ENCODE measurements at regions not wholly inside any gene's neighbourhood (a gene's known extent, or its start where the extent isn't known, plus 50 kb on each side); places are given as distances from the start of the nearest gene placed in this dataset.
A peak's percentile ranks its signal among the peaks of the same experiment; 100 is the strongest.

DNA sequence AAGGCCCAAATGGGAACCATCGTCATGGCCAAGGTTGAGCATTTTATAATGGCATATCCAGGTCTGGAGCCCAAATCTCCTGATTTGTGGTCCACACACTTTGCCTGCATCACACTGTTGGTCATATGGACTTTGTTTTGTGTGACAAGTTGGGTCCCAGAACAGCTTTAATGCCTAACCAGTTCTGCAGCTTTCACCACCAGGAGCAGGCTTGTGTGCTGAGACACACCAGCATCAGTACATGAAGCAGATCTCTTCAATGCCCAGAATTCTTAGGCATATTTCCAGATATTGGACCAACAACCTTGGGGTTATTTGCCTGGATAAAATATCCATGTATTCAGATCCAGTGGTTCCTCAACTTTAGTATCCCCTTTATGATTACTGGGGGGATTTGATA is 371.3 kb downstream of the FBXW7 start:
- WGBS, 2 donors: 96 to 100% methylated on average over 1 of the region's 1 CpG
- Histone ChIP-seq H3K27ac (no peak overlapping the region), H3K9me3 (no peaks in the 10 kb centered on the region), H3K4me3 (no peak overlapping the region), H3K36me3 (no peaks in the 10 kb centered on the region), H3K27me3 (no peaks in the 10 kb centered on the region), H3K4me1 (peaks cover 5 to 21% (median 17%) of the 10 kb centered on the region in 9 donors)
- intact Hi-C loops (cut with DNase I): loop anchor here in 2 of 10 donors (5.0 to 10.0 kb wide), 2 partner anchors 78 to 110 kb away; no protein-coding TSS in a partner anchor
- TF ChIP-seq, protein P1, sequence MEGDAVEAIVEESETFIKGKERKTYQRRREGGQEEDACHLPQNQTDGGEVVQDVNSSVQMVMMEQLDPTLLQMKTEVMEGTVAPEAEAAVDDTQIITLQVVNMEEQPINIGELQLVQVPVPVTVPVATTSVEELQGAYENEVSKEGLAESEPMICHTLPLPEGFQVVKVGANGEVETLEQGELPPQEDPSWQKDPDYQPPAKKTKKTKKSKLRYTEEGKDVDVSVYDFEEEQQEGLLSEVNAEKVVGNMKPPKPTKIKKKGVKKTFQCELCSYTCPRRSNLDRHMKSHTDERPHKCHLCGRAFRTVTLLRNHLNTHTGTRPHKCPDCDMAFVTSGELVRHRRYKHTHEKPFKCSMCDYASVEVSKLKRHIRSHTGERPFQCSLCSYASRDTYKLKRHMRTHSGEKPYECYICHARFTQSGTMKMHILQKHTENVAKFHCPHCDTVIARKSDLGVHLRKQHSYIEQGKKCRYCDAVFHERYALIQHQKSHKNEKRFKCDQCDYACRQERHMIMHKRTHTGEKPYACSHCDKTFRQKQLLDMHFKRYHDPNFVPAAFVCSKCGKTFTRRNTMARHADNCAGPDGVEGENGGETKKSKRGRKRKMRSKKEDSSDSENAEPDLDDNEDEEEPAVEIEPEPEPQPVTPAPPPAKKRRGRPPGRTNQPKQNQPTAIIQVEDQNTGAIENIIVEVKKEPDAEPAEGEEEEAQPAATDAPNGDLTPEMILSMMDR (IDR thresholded peaks at IDR 0.05): no peak
- ATAC-seq (no peak), DNase-seq (no peak)

DNA sequence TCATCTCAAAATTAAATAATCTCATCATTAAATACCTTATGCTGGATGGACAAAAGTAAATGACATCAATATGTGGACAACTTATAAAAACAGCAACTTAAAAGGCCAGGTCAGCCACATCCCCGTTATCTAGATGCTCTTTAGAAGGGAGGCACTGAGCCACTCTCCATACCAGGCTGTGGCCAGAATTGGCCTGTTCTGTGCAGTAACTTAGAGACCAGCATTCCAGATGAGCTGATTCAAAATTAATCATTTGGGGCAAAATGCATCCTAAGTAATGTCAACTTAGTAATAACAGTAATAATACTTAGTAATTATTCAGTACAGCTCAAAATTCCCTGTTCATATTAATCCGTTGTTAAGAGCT is 373.6 kb downstream of the FBXW7 start:
- TF ChIP-seq, protein P1 (IDR thresholded peaks at IDR 0.05): no peak
- DNase-seq (no peak), ATAC-seq (peak in 3 of 8 donors; percentile 43 to 65 (median 54))
- Histone ChIP-seq H3K4me3 (no peak overlapping the region), H3K36me3 (no peaks in the 10 kb centered on the region), H3K9me3 (no peaks in the 10 kb centered on the region), H3K27me3 (no peaks in the 10 kb centered on the region), H3K27ac (peak overlapping the region in 5 of 10 donors; percentile 13 to 62 (median 23)), H3K4me1 (peaks cover 5 to 24% (median 18%) of the 10 kb centered on the region in 9 donors)
- WGBS, 2 donors: 39 to 51% methylated on average over 2 of the region's 2 CpGs
- intact Hi-C loops (cut with DNase I): loop anchor here in 2 of 10 donors (5.0 to 10.0 kb wide), 2 partner anchors 80 to 108 kb away; no protein-coding TSS in a partner anchor

DNA sequence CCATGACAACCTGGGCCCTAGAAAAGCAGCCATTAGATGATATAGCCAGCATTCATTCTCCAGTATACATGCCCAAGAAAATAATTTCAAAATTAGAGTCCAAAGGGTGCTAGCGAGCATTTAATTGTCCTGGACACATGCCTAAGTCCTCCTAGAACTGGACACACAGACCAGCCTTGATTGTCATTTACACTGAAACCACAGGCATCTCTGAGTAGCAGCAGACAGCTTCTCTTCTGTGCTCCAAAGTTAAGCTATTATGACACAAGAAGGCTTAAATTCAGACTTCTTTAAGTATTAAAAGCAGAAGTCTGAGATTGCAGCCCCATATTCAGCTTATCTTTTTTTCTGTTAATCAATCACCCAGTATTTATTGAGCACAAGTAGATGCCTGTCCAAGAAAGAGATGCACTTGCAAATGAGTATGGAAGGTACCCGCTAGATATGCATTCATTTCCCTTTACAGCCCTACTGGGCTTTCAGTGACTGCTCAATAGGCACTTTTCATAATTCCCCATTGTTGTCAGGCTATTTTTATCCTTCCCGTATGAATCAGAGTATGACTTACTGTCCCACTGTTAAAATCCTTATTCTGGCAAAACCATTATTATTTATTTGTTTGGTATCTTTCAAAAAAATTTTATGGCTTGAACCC is 374.1 kb downstream of the FBXW7 start:
- Histone ChIP-seq H3K9me3 (no peaks in the 10 kb centered on the region), H3K4me3 (no peak overlapping the region), H3K4me1 (peaks cover 5 to 24% (median 18%) of the 10 kb centered on the region in 9 donors), H3K36me3 (no peaks in the 10 kb centered on the region), H3K27ac (peak overlapping the region in 5 of 10 donors; percentile 13 to 62 (median 23)), H3K27me3 (no peaks in the 10 kb centered on the region)
- ATAC-seq (peak in 6 of 8 donors; percentile 42 to 80 (median 72)), DNase-seq (no peak)
- TF ChIP-seq, protein P1 (IDR thresholded peaks at IDR 0.05): no peak
- WGBS, 2 donors: 35 to 48% methylated on average over 3 of the region's 3 CpGs
- intact Hi-C loops (cut with DNase I): loop anchor here in 2 of 10 donors (5.0 to 10.0 kb wide), 2 partner anchors 80 to 107 kb away; no protein-coding TSS in a partner anchor

DNA sequence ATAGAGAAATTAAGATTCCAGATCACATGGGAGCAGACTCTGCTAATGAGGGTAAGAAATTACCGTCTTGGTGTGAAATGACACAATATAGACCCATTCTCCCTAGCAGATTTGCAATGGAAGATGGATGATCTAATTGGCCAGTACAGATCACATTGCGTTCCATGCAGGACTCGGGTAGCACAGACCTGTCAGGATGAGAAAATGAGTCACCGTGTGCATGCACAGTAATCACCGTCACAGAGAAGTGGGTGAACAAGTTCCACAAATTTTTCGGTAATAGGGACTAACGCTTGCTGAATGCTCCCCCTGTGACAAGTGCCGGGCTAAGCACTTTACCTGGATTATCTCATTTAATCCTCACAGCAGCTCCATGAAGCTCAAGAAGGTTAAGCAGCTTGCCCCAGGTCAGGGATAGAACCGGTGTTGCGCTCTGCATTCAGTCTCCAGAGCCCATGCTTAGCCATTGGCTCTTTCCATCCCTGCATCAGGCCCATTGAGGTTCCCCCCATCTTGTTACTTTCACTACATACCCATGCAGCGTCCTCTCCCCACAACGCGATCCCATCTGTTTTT is 375.6 kb downstream of the FBXW7 start:
- Histone ChIP-seq H3K27ac (no peak overlapping the region), H3K4me3 (no peak overlapping the region), H3K4me1 (peaks cover 5 to 30% (median 19%) of the 10 kb centered on the region in 9 donors), H3K27me3 (no peaks in the 10 kb centered on the region), H3K36me3 (no peaks in the 10 kb centered on the region), H3K9me3 (no peaks in the 10 kb centered on the region)
- ATAC-seq (no peak), DNase-seq (no peak)
- WGBS, 2 donors: 91 to 94% methylated on average over 13 of the region's 13 CpGs
- TF ChIP-seq, protein P1 (IDR thresholded peaks at IDR 0.05): no peak
- intact Hi-C loops (cut with DNase I): loop anchor here in 2 of 10 donors (5.0 to 10.0 kb wide), 2 partner anchors 82 to 106 kb away; no protein-coding TSS in a partner anchor

All from heart right ventricle (tissue), 16 donors.